ENCODE measurements at regions not wholly inside any gene's neighbourhood (a gene's known extent, or its start where the extent isn't known, plus 50 kb on each side); places are given as distances from the start of the nearest gene placed in this dataset.

- Histone ChIP-seq H3K36me3 (ENCODE audit: insufficient read depth, low read length) (no peaks in the 10 kb centered on the region), H3K9me3 (ENCODE audit: low read depth, low read length) (peaks cover 2% of the 10 kb centered on the region), H3K4me2 (ENCODE audit: insufficient read depth, low read length) (no peak overlapping the region), H2AFZ (ENCODE audit: low read length) (no peak overlapping the region), H3K4me1 (ENCODE audit: insufficient read depth, low read length) (no peaks in the 10 kb centered on the region), H3K4me3 (ENCODE audit: insufficient read depth, low read length) (no peak overlapping the region), H3K79me2 (ENCODE audit: insufficient read depth, low read length) (no peaks in the 10 kb centered on the region), H3K27me3 (ENCODE audit: insufficient read depth, low read length) (peaks cover 18% of the 10 kb centered on the region), H4K20me1 (ENCODE audit: insufficient read depth, low read length) (no peaks in the 10 kb centered on the region), H3K27ac (ENCODE audit: low read depth, low read length) (no peak overlapping the region)
- DNase-seq (ENCODE audit: insufficient read length, low spot score, missing footprints) = no peak
- TF ChIP-seq, protein P1, sequence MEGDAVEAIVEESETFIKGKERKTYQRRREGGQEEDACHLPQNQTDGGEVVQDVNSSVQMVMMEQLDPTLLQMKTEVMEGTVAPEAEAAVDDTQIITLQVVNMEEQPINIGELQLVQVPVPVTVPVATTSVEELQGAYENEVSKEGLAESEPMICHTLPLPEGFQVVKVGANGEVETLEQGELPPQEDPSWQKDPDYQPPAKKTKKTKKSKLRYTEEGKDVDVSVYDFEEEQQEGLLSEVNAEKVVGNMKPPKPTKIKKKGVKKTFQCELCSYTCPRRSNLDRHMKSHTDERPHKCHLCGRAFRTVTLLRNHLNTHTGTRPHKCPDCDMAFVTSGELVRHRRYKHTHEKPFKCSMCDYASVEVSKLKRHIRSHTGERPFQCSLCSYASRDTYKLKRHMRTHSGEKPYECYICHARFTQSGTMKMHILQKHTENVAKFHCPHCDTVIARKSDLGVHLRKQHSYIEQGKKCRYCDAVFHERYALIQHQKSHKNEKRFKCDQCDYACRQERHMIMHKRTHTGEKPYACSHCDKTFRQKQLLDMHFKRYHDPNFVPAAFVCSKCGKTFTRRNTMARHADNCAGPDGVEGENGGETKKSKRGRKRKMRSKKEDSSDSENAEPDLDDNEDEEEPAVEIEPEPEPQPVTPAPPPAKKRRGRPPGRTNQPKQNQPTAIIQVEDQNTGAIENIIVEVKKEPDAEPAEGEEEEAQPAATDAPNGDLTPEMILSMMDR (IDR thresholded peaks at IDR 0.05; ENCODE audit: extremely low read depth, low read depth, low read length) = no peak
These were observed 168.4 kb upstream of the SMIM23 start for GRCh38 chr5:171617266-171617665.

DNA sequence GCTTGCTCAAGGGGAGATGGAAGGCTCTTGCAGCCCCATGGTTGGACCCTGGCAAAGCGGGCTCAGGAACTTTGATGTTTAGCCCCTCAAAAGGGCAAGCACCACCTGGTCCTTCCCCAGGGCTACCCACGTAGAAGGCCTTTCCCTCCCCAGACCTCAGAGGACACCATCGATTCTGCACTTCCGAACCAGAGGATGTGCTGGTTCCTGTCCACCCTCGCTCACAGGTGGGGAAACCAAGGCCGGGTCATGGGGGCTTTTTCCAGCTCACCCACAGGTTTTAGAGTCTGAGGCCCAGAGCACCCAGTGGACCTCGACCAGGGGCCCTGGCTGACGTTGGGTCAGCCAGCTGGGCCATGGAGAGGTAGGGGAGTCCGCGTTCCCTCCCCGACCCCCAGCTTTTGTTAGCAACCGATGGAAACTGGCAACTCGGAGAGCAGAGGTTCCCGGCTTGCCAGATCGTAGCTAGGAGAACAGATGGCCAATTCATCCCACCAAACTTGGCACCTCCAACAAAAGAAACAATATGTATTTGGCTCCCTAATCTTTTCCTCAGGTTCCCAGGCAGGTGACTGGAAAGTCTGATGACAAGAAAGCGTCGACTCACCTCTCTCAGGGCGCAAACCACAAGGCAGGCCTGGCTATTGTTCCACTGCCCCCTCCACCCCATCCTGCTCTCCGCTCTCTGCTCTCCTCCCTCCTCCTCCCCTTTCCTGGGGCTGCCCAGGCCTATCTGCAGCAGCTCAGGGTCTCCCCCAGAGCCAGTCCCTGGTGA, 167.6 kb upstream of the SMIM23 start:
- no peak overlapping the region for H2AFZ ChIP-seq (ENCODE audit: low read length)
- TF ChIP-seq, protein P1 (IDR thresholded peaks at IDR 0.05; ENCODE audit: extremely low read depth, low read depth, low read length) = no peak
- peaks cover 2% of the 10 kb centered on the region for H3K9me3 ChIP-seq (ENCODE audit: low read depth, low read length)
- H3K27ac ChIP-seq (ENCODE audit: low read depth, low read length) = no peak overlapping the region
- H3K36me3 ChIP-seq (ENCODE audit: insufficient read depth, low read length) = no peaks in the 10 kb centered on the region
- H3K79me2 ChIP-seq (ENCODE audit: insufficient read depth, low read length) = no peaks in the 10 kb centered on the region
- H3K4me2 ChIP-seq (ENCODE audit: insufficient read depth, low read length) = no peak overlapping the region
- peaks cover 18% of the 10 kb centered on the region for H3K27me3 ChIP-seq (ENCODE audit: insufficient read depth, low read length)
- H3K4me1 ChIP-seq (ENCODE audit: insufficient read depth, low read length) = no peaks in the 10 kb centered on the region
- no peaks in the 10 kb centered on the region for H4K20me1 ChIP-seq (ENCODE audit: insufficient read depth, low read length)
- H3K4me3 ChIP-seq (ENCODE audit: insufficient read depth, low read length) = no peak overlapping the region
- DNase-seq (ENCODE audit: insufficient read length, low spot score, missing footprints) = no peak

GRCh38 chr5:171619196-171619595, 166.4 kb upstream of the SMIM23 start:
- Histone ChIP-seq H2AFZ (ENCODE audit: low read length) (no peak overlapping the region), H4K20me1 (ENCODE audit: insufficient read depth, low read length) (no peaks in the 10 kb centered on the region), H3K9me3 (ENCODE audit: low read depth, low read length) (no peaks in the 10 kb centered on the region), H3K4me2 (ENCODE audit: insufficient read depth, low read length) (no peak overlapping the region), H3K4me3 (ENCODE audit: insufficient read depth, low read length) (no peak overlapping the region), H3K36me3 (ENCODE audit: insufficient read depth, low read length) (no peaks in the 10 kb centered on the region), H3K27me3 (ENCODE audit: insufficient read depth, low read length) (peaks cover 23% of the 10 kb centered on the region), H3K4me1 (ENCODE audit: insufficient read depth, low read length) (no peaks in the 10 kb centered on the region), H3K79me2 (ENCODE audit: insufficient read depth, low read length) (no peaks in the 10 kb centered on the region), H3K27ac (ENCODE audit: low read depth, low read length) (no peak overlapping the region)
- DNase-seq (ENCODE audit: insufficient read length, low spot score, missing footprints) = no peak
- TF ChIP-seq, protein P1 (IDR thresholded peaks at IDR 0.05; ENCODE audit: extremely low read depth, low read depth, low read length) = no peak

GRCh38 chr5:171619744-171620143, 165.9 kb upstream of the SMIM23 start:
- H3K4me2 ChIP-seq (ENCODE audit: insufficient read depth, low read length) = no peak overlapping the region
- no peaks in the 10 kb centered on the region for H3K9me3 ChIP-seq (ENCODE audit: low read depth, low read length)
- no peak overlapping the region for H3K4me3 ChIP-seq (ENCODE audit: insufficient read depth, low read length)
- H3K79me2 ChIP-seq (ENCODE audit: insufficient read depth, low read length) = no peaks in the 10 kb centered on the region
- no peaks in the 10 kb centered on the region for H4K20me1 ChIP-seq (ENCODE audit: insufficient read depth, low read length)
- no peak for DNase-seq (ENCODE audit: insufficient read length, low spot score, missing footprints)
- H3K36me3 ChIP-seq (ENCODE audit: insufficient read depth, low read length) = no peaks in the 10 kb centered on the region
- no peak overlapping the region for H2AFZ ChIP-seq (ENCODE audit: low read length)
- TF ChIP-seq, protein P1 (IDR thresholded peaks at IDR 0.05; ENCODE audit: extremely low read depth, low read depth, low read length) = no peak
- H3K4me1 ChIP-seq (ENCODE audit: insufficient read depth, low read length) = no peaks in the 10 kb centered on the region
- H3K27ac ChIP-seq (ENCODE audit: low read depth, low read length) = no peak overlapping the region
- H3K27me3 ChIP-seq (ENCODE audit: insufficient read depth, low read length) = peaks cover 27% of the 10 kb centered on the region
